ENCODE measurements at regions not wholly inside any gene's neighbourhood (a gene's known extent, or its start where the extent isn't known, plus 50 kb on each side); places are given as distances from the start of the nearest gene placed in this dataset.

DNA sequence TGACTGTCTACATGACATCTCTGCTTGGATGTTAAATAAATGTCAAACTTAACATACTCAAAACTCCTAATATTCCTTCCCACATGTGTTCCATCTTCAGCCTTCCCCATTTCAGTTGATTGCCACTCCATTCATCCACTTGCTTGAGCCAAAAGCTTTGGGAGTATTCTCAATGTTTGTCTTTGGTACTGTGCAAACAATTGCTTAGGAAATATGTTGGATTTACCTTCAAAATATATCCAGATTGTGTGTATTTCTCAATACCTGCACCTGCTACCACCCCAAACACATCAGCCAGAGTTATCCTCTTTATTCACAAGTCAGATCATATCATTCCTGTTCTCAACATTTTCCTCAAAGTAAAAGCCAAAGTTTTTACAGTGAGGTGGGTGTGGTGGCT, 350.3 kb upstream of the FAM98A start:
- TF ChIP-seq, protein P1, sequence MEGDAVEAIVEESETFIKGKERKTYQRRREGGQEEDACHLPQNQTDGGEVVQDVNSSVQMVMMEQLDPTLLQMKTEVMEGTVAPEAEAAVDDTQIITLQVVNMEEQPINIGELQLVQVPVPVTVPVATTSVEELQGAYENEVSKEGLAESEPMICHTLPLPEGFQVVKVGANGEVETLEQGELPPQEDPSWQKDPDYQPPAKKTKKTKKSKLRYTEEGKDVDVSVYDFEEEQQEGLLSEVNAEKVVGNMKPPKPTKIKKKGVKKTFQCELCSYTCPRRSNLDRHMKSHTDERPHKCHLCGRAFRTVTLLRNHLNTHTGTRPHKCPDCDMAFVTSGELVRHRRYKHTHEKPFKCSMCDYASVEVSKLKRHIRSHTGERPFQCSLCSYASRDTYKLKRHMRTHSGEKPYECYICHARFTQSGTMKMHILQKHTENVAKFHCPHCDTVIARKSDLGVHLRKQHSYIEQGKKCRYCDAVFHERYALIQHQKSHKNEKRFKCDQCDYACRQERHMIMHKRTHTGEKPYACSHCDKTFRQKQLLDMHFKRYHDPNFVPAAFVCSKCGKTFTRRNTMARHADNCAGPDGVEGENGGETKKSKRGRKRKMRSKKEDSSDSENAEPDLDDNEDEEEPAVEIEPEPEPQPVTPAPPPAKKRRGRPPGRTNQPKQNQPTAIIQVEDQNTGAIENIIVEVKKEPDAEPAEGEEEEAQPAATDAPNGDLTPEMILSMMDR (IDR thresholded peaks at IDR 0.05; ENCODE audit: extremely low read depth, missing control alignments), result no peak
- no peak for DNase-seq (ENCODE audit: low spot score)

DNA sequence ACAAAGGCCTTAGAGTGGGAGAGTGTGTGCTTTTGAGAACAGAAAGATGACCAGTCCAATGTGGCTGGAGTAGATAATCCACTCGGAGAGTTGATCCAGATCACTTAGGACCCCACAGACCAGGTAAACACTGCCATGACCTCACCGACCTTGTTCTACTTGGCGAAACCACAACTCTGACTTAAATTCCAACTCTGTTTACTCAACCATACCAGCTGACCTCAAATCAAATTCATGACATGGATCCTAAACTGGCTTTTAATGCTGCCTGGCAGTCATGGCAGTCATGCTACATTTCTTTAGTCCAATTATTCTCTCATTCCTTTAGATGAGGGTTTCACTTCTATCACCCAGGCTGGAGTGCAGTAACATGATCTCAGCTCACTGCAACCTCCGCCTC, 347.1 kb upstream of the FAM98A start:
- TF ChIP-seq, protein P1 (IDR thresholded peaks at IDR 0.05; ENCODE audit: extremely low read depth, missing control alignments), result no peak
- no peak for DNase-seq (ENCODE audit: low spot score)

DNA sequence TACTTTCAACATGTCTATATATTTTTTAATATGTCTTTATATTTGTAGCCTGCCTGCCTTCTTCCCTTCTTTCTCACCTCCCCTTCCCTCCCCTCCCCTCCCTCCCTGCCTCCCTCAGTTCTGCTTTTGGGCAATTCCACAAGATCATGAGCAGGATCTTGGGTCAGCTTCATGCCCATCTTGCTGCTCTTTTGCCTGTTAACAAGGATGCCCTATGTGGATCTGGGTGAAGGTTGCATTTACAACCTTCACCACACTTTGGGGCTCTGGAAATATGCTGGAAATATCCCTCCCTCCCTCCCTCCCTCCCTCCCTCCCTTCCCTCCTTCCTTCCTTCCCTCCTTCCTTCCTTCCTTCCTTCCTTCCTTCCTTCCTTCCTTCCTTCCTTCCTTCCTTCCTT, 334.1 kb upstream of the FAM98A start:
- TF ChIP-seq, protein P1 (IDR thresholded peaks at IDR 0.05; ENCODE audit: extremely low read depth, missing control alignments), result no peak
- DNase-seq (ENCODE audit: low spot score), result no peak

DNA sequence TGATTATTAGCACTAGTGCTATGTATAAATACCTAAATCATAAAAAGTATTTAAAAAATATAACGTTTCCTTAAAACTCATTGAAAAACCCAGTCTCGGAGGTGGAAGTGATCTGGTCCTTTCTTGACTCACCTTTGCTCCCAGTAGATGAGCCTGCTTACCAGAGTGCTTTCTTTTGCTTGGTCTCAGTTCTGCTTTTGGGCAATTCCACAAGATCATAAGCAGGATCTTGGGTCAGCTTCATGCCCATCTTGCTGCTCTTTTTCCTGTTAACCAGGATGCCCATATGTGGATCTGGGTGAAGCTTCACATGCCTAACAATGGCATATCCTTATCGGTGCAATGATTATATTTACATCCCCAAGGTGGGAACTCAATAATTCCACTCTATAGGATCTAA, 332.1 kb upstream of the FAM98A start:
- TF ChIP-seq, protein P1 (IDR thresholded peaks at IDR 0.05; ENCODE audit: extremely low read depth, missing control alignments), result no peak
- no peak for DNase-seq (ENCODE audit: low spot score)

DNA sequence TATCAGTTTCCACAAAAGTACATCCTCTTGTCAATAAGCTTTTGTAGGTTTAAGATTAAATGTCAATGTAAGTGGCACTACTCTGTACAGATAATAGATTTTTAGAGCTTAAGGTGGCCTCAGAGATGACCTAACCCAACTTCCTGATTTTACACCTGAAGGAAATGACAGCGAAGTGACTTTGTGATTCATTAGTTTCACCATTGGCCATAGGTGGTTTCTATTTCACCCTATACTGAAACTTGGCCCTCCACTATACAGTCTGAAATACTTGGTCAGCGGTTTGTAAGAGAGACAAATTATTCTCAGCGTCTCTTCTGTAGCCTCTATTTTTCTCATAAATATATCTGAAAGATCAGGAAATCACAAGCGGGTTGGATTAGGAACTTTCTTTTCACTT, 330.4 kb upstream of the FAM98A start:
- no peak for DNase-seq (ENCODE audit: low spot score)
- TF ChIP-seq, protein P1 (IDR thresholded peaks at IDR 0.05; ENCODE audit: extremely low read depth, missing control alignments), result no peak

DNA sequence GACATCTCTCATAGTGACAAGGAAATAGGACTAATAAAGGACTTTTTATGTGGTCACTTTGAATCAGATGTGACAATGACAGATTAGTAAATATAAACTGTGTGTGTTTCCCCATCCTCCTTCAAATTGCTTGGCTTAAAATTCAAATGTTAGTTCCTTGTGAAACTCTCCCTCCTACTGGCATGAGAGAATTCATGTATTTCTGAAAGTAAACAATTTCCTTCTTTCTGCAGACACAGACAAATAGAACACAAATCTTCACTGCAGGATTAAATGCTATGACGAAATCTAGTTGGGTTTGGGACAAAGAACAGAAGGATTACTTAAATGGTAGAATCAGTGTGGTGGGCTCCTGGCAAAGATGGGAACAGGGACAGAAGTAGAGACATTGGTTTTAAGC, 328.7 kb upstream of the FAM98A start:
- TF ChIP-seq, protein P1 (IDR thresholded peaks at IDR 0.05; ENCODE audit: extremely low read depth, missing control alignments), result no peak
- DNase-seq (ENCODE audit: low spot score), result no peak

DNA sequence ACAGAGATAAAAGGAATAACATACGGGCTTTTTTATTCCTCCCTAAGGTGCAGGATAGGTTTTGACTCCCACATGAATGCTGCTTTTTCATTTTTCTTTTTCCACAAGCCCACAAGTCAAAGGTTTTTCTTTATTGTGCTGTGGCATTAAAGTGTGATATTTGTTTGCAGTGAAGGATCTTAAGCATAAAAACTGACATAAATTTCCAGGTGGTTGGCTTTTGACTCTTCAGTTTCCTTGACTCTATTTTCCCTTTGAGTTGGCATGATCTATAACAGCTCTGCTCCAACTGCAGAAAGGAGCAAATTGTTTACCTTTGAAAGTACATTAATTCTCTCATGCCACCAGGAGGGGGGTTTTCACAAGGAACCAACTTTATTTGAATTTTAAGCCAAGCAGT, 326.2 kb upstream of the FAM98A start:
- TF ChIP-seq, protein P1 (IDR thresholded peaks at IDR 0.05; ENCODE audit: extremely low read depth, missing control alignments), result no peak
- no peak for DNase-seq (ENCODE audit: low spot score)
